ENCODE measurements at regions not wholly inside any gene's neighbourhood (a gene's known extent, or its start where the extent isn't known, plus 50 kb on each side); places are given as distances from the start of the nearest gene placed in this dataset.

DNA sequence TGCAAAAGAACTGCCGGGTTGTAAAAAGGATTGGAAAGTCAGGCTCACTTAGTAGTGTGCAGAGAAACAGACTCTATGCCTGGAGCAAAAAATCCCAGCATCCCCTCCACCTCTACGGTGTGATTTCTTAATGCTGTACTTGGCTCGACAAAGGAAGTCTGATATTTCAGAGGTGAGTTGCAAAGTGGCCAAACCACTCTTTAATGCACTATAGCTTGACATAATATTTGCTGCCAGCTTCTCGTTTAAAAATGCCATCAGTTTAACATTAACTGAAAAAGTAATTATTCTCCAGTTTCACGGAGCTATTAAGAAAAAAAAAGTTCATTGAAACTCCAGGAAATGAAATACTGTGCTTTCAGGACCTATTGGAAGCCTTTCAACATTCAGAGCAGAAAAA is 448.3 kb upstream of the ZFP42 start:
- H3K9me3 ChIP-seq = no peaks in the 10 kb centered on the region
- intact Hi-C loops (cut with DNase I, micrococcal nuclease) = no loop called here
- no peaks in the 10 kb centered on the region for H3K4me1 ChIP-seq (ENCODE audit: low read depth)
- TF ChIP-seq, protein P1, sequence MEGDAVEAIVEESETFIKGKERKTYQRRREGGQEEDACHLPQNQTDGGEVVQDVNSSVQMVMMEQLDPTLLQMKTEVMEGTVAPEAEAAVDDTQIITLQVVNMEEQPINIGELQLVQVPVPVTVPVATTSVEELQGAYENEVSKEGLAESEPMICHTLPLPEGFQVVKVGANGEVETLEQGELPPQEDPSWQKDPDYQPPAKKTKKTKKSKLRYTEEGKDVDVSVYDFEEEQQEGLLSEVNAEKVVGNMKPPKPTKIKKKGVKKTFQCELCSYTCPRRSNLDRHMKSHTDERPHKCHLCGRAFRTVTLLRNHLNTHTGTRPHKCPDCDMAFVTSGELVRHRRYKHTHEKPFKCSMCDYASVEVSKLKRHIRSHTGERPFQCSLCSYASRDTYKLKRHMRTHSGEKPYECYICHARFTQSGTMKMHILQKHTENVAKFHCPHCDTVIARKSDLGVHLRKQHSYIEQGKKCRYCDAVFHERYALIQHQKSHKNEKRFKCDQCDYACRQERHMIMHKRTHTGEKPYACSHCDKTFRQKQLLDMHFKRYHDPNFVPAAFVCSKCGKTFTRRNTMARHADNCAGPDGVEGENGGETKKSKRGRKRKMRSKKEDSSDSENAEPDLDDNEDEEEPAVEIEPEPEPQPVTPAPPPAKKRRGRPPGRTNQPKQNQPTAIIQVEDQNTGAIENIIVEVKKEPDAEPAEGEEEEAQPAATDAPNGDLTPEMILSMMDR (IDR thresholded peaks at IDR 0.05) = no peak
- ATAC-seq (no peak), DNase-seq (no peak)
- no peaks in the 10 kb centered on the region for H3K36me3 ChIP-seq (ENCODE audit: low read depth)
- H3K4me3 ChIP-seq = no peak overlapping the region

DNA sequence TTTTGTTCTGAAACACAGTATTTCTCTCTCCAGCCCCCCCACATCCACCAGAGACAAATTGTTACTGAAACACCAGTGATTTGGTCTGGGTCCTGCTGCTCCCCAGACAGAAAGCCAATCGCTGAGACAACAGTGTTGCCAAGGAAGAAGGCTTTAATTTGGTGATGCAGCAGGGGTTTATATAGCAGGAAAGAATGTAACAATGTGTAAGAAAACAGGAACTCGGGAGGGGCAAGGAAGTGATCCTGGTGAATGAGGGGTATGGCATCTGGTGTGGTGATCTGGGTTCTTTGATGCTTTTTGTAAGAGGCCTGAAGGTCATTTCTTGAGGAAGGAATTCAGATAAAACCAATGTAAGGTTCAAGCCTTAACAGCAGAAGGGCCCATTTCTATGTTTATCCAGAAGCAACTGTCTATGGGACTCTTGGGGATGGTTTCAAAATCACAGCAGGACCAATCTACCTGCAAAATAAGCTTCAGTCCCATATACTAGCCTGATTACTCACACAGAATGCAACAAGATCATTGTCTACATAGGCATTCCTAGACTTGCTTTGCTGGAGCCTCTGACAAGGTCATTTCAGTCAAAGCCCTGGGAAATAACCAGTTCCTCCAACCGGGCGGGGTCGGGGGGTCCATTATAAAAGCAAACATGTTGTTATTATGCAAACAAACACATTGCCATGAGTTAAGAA is 445.2 kb upstream of the ZFP42 start:
- DNase-seq (no peak), ATAC-seq (no peak)
- no peaks in the 10 kb centered on the region for H3K36me3 ChIP-seq (ENCODE audit: low read depth)
- TF ChIP-seq, protein P1 (IDR thresholded peaks at IDR 0.05) = no peak
- H3K9me3 ChIP-seq = no peaks in the 10 kb centered on the region
- H3K4me3 ChIP-seq = no peak overlapping the region
- no peaks in the 10 kb centered on the region for H3K4me1 ChIP-seq (ENCODE audit: low read depth)
- intact Hi-C loops (cut with DNase I, micrococcal nuclease) = no loop called here

DNA sequence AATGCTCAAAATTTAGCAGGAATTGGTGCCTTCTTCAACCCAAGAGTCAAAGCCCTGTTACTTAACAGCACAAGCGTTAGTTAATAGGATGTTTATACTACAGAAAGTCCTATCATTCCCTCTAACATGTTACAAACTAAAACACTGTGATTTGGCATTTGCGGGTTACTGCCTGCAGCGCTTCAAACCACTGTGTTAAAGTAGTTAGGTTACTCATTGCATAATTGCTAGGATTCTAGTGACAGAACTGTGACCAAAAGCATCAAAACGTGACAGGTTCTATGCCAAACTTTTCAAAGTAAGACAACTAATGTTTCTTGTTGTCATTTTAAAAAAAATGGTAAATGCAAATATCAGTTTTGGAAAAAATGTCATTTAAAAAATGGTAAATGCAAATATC is 442.8 kb upstream of the ZFP42 start:
- Histone ChIP-seq H3K9me3 (no peaks in the 10 kb centered on the region), H3K4me3 (no peak overlapping the region), H3K36me3 (ENCODE audit: low read depth) (no peaks in the 10 kb centered on the region), H3K4me1 (ENCODE audit: low read depth) (no peaks in the 10 kb centered on the region)
- TF ChIP-seq, protein P1 (IDR thresholded peaks at IDR 0.05) = no peak
- ATAC-seq (no peak), DNase-seq (no peak)
- intact Hi-C loops (cut with DNase I, micrococcal nuclease) = no loop called here

DNA sequence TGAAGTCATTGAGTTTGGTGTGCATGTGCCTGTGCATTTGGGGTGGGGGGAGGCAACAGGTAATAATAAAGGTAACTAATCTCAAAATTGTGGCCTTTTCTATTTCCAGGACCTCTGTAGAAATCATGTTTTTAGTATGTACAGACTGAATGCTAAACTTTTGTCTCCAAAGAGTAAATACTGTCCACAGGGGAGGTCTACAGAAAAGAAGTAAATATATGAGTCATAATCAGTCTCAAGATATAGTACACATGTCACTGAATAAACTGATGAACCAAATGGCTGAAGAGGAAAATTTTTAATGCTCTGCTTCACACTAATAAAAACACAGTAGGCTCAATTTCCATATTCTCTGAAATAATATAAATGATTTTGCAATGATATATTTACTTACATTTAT is 440.4 kb upstream of the ZFP42 start:
- Histone ChIP-seq H3K4me3 (no peak overlapping the region), H3K36me3 (ENCODE audit: low read depth) (no peaks in the 10 kb centered on the region), H3K9me3 (no peaks in the 10 kb centered on the region), H3K4me1 (ENCODE audit: low read depth) (no peaks in the 10 kb centered on the region)
- intact Hi-C loops (cut with DNase I, micrococcal nuclease) = no loop called here
- TF ChIP-seq, protein P1 (IDR thresholded peaks at IDR 0.05) = no peak
- no peak for ATAC-seq
- no peak for DNase-seq

DNA sequence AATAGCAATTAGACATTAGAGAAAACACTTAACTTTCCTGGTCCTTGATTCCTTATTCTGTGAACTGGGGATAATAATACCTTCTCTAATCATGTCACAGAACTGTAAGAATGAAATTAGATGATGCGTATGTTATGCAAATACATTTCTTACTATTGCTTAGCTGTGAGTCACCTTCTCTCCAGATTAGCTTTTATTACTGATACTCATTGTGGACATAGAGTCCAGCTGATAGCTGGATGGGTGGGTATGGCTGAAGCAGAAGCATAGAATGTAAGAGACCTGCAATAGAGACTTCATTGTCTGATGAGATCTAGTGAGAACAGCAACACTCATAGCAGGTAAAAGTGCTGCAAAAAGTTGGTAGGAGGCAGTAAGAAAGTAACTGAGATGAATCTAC is 437.2 kb upstream of the ZFP42 start:
- DNase-seq (no peak), ATAC-seq (no peak)
- TF ChIP-seq, protein P1 (IDR thresholded peaks at IDR 0.05) = no peak
- H3K36me3 ChIP-seq (ENCODE audit: low read depth) = no peaks in the 10 kb centered on the region
- no peak overlapping the region for H3K4me3 ChIP-seq
- intact Hi-C loops (cut with DNase I, micrococcal nuclease) = no loop called here
- no peaks in the 10 kb centered on the region for H3K9me3 ChIP-seq
- no peaks in the 10 kb centered on the region for H3K4me1 ChIP-seq (ENCODE audit: low read depth)

DNA sequence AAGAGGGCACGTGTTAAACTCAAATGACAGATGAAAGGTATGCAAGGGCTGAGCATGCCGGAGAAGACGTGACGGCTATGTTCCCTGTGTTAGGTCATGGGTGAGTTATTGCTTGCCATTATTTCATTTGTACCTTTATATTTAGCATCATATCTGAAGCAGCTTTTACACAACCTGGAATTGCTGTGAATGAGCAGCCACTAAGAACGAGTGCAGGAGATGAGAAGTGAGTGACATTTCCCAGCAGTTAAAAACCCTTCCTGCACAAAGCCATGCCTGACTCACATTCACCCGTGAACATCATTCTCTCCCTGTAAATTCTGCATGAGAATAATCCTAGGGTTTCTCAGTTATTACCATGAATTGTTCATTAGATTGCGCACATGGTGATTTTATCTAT is 433.2 kb upstream of the ZFP42 start:
- intact Hi-C loops (cut with DNase I, micrococcal nuclease) = no loop called here
- no peak for ATAC-seq
- TF ChIP-seq, protein P1 (IDR thresholded peaks at IDR 0.05) = no peak

More for the DNA sequence above, 433.2 kb upstream of the ZFP42 start:
- Histone ChIP-seq H3K36me3 (ENCODE audit: low read depth) (no peaks in the 10 kb centered on the region), H3K4me1 (ENCODE audit: low read depth) (no peaks in the 10 kb centered on the region), H3K4me3 (no peak overlapping the region), H3K9me3 (no peaks in the 10 kb centered on the region)
- DNase-seq = no peak
